BLaER1 treated with 17β-estradiol and CSF1 and Interleukin-3, amounts not matched to agents 10 nM and 100 nM (cell line): ENCODE measurements at regions not wholly inside any gene's neighbourhood (a gene's known extent, or its start where the extent isn't known, plus 50 kb on each side); places are given as distances from the start of the nearest gene placed in this dataset.
A peak's percentile ranks its signal among the peaks of the same experiment; 100 is the strongest.

Experiments
- H3K27ac ChIP-seq, 11 experiments: shearing (Covaris generic); formaldehyde crosslinking; 2 replicates each; pipeline ENCODE4 v1.8.1; 2022
- H3K27me3 ChIP-seq, 11 experiments: shearing (Covaris generic); formaldehyde crosslinking; 2 replicates each; pipeline ENCODE4 v1.8.1; 2022
- H3K36me3 ChIP-seq, 11 experiments: shearing (Covaris generic); formaldehyde crosslinking; 2 replicates each; pipeline ENCODE4 v1.8.1; 2022
- H3K4me1 ChIP-seq, 10 experiments: shearing (Covaris generic); formaldehyde crosslinking; 2 replicates each; pipeline ENCODE4 v1.8.1; 2022
- H3K4me2 ChIP-seq, 11 experiments: shearing (Covaris generic); formaldehyde crosslinking; 2 replicates each; pipeline ENCODE4 v1.8.1; 2022
- H3K4me3 ChIP-seq, 10 experiments: shearing (Covaris generic); formaldehyde crosslinking; 2 replicates each; pipeline ENCODE4 v1.8.1; 2022
- H3K9ac ChIP-seq, 11 experiments: shearing (Covaris generic); formaldehyde crosslinking; 2 replicates each; pipeline ENCODE4 v1.8.1; 2022
- H3K9me3 ChIP-seq, 11 experiments: shearing (Covaris generic); formaldehyde crosslinking; replicated peaks in 1 of 11; 2 replicates each; pipeline ENCODE4 v1.8.1; 2022
- H4K20me1 ChIP-seq, 11 experiments: shearing (Covaris generic); formaldehyde crosslinking; 2 replicates each; pipeline ENCODE4 v1.8.1; 2022
- Cebpa-rat ChIP-seq, 11 experiments: shearing (Covaris generic); IDR thresholded peaks; 2 replicates each; pipeline ENCODE4 v1.8.1; 2022

DNA sequence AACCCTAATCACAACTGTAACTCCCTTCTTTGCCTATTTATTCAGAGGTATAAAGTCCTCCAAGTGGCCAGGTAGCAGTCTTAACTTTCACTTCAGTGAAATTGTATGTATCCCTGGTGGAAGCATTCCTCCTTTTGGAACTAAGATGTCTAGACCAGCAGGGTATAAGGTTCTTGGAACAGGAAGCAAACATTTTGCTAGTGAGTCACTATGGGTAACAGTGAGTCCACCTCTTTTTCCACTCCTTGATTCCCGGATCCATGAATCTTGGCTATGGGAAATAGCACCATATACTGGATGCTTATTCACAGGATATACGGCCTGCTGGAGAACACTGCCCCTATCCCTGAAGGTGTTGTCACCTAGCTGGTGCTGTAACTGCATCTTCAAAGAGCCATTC is 80.2 kb downstream of the KCNA5 start:
- Histone ChIP-seq H3K4me1 (no peaks in the 10 kb centered on the region), H4K20me1 (no peaks in the 10 kb centered on the region), H3K9ac (no peak overlapping the region), H3K27ac (no peak overlapping the region), H3K36me3 (no peaks in the 10 kb centered on the region), H3K4me3 (no peak overlapping the region), H3K9me3 (no peaks in the 10 kb centered on the region), H3K4me2 (no peak overlapping the region), H3K27me3 (no peaks in the 10 kb centered on the region)
- no peak for TF ChIP-seq Cebpa-rat (IDR thresholded peaks at IDR 0.05)

DNA sequence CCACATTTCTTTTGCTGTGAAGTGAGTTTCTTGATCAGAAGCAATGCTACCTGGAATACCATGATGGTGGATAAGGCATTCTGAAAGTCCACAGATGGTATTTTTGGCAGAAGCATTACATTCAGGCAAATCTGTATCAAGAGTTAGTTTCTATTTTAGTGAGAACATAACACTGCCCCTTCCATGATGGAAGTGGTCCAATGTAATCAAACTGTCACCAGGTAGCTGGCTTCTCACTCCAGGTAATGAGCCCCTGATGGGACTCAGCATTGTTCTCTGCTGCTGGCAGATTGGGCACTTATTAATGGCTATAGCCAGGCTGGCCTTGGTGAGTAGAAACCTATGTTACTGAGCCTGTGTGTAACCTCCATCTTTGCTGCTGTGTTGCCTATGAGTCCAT is 80.7 kb downstream of the KCNA5 start:
- Histone ChIP-seq H3K9me3 (no peaks in the 10 kb centered on the region), H3K4me1 (no peaks in the 10 kb centered on the region), H3K9ac (no peak overlapping the region), H3K36me3 (no peaks in the 10 kb centered on the region), H3K27ac (no peak overlapping the region), H3K27me3 (no peaks in the 10 kb centered on the region), H3K4me3 (no peak overlapping the region), H4K20me1 (no peaks in the 10 kb centered on the region), H3K4me2 (no peak overlapping the region)
- no peak for TF ChIP-seq Cebpa-rat (IDR thresholded peaks at IDR 0.05)

GRCh38 chr12:5134861-5135525 is 91.3 kb downstream of the KCNA5 start:
- H3K4me2 ChIP-seq, result no peak overlapping the region
- peaks cover 0 to 1% (median 0%) of the 10 kb centered on the region in 10 experiments; a peak in 2 of 20 replicates for H3K4me1 ChIP-seq
- no peaks in the 10 kb centered on the region for H3K27me3 ChIP-seq
- TF ChIP-seq Cebpa-rat (IDR thresholded peaks at IDR 0.05), result no peak
- 0 out of 22 replicates have a peak, but pooled peaks cover 0 to 4% (median 0%) of the 10 kb centered on the region in 11 experiments for H3K36me3 ChIP-seq
- no peak overlapping the region for H3K27ac ChIP-seq
- H3K9me3 ChIP-seq, result peaks cover 12 to 23% (median 17%) of the 10 kb centered on the region in 11 experiments
- no peak overlapping the region for H3K9ac ChIP-seq
- no peaks in the 10 kb centered on the region for H4K20me1 ChIP-seq
- H3K4me3 ChIP-seq, result no peak overlapping the region

GRCh38 chr12:5138256-5138655 is 94.6 kb downstream of the KCNA5 start:
- Histone ChIP-seq H3K4me3 (no peak overlapping the region), H3K27ac (no peak overlapping the region), H3K9me3 (peaks cover 25 to 41% (median 39%) of the 10 kb centered on the region in 11 experiments), H3K4me1 (peaks cover 0 to 9% (median 0%) of the 10 kb centered on the region in 10 experiments; a peak in 3 of 20 replicates), H3K36me3 (0 out of 22 replicates have a peak, but pooled peaks cover 0 to 4% (median 0%) of the 10 kb centered on the region in 11 experiments), H3K9ac (no peak overlapping the region), H3K4me2 (no peak overlapping the region), H4K20me1 (no peaks in the 10 kb centered on the region), H3K27me3 (no peaks in the 10 kb centered on the region)
- no peak for TF ChIP-seq Cebpa-rat (IDR thresholded peaks at IDR 0.05)

DNA sequence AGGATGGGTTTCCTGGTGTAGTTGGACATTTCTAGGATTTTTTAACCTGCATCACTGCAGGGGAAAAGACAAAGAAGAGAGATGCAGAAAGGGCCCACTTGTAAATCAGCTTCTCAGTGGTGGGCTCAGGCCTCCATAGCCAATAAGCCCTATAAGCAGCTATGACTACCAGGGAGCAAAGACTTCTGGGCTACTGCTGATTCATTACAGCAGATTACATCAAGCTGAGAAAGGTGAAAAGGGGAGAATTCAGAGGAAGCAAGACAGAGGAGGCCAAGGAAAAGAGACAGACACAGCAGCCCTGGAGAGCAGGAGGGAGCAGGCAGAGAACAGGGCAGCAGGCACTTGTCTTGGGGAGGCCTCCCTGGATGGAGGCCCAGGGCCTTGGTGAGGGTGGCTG is 95.2 kb downstream of the KCNA5 start:
- no peak overlapping the region for H3K27ac ChIP-seq
- H3K4me3 ChIP-seq, result no peak overlapping the region
- peaks cover 0 to 9% (median 0%) of the 10 kb centered on the region in 10 experiments; a peak in 3 of 20 replicates for H3K4me1 ChIP-seq
- H3K27me3 ChIP-seq, result no peaks in the 10 kb centered on the region
- peaks cover 25 to 41% (median 39%) of the 10 kb centered on the region in 11 experiments for H3K9me3 ChIP-seq
- no peak for TF ChIP-seq Cebpa-rat (IDR thresholded peaks at IDR 0.05)
- no peak overlapping the region for H3K4me2 ChIP-seq
- H3K36me3 ChIP-seq, result 0 out of 22 replicates have a peak, but pooled peaks cover 0 to 4% (median 0%) of the 10 kb centered on the region in 11 experiments
- no peaks in the 10 kb centered on the region for H4K20me1 ChIP-seq
- no peak overlapping the region for H3K9ac ChIP-seq

- H3K9ac ChIP-seq, result no peak overlapping the region
- H3K36me3 ChIP-seq, result 0 out of 22 replicates have a peak, but pooled peaks cover 0 to 4% (median 0%) of the 10 kb centered on the region in 11 experiments
- no peak for TF ChIP-seq Cebpa-rat (IDR thresholded peaks at IDR 0.05)
- peaks cover 25 to 41% (median 39%) of the 10 kb centered on the region in 11 experiments for H3K9me3 ChIP-seq
- no peaks in the 10 kb centered on the region for H4K20me1 ChIP-seq
- no peak overlapping the region for H3K27ac ChIP-seq
- no peaks in the 10 kb centered on the region for H3K27me3 ChIP-seq
- H3K4me1 ChIP-seq, result peaks cover 0 to 9% (median 0%) of the 10 kb centered on the region in 10 experiments; a peak in 3 of 20 replicates
- H3K4me3 ChIP-seq, result peak overlapping the region in 1 of 10 experiments; percentile 10; a peak in 1 of 20 replicates
- peak overlapping the region in 4 of 11 experiments; percentile 8 to 38 (median 22); a peak in 4 of 22 replicates for H3K4me2 ChIP-seq
These were observed 96.1 kb downstream of the KCNA5 start for GRCh38 chr12:5139751-5140150.

DNA sequence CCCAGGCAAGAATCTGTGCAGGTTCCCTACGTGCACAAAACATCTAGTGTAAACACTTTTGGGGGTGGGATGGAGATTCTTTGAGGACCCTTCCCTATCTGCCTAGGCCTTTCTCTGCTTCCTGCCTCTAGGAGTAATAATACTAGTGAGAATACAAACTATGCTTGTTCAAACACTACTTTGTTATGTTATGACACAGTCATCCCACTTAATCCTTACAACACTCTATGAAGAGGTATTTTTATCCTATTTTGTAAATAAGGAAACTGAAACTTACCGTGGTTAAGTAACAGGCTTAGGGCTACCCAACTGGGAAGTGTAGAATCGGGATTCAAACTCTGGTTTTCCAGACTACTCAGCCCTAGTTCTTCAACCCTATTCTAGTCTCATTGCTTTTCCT is 96.5 kb downstream of the KCNA5 start:
- Histone ChIP-seq H3K9ac (no peak overlapping the region), H4K20me1 (no peaks in the 10 kb centered on the region), H3K36me3 (0 out of 22 replicates have a peak, but pooled peaks cover 0 to 4% (median 0%) of the 10 kb centered on the region in 11 experiments), H3K4me3 (peak overlapping the region in 1 of 10 experiments; percentile 10; a peak in 1 of 20 replicates), H3K27me3 (no peaks in the 10 kb centered on the region), H3K27ac (no peak overlapping the region), H3K4me1 (peaks cover 0 to 9% (median 0%) of the 10 kb centered on the region in 10 experiments; a peak in 3 of 20 replicates), H3K4me2 (peak overlapping the region in 4 of 11 experiments; percentile 8 to 38 (median 22); a peak in 6 of 22 replicates), H3K9me3 (peaks cover 25 to 41% (median 39%) of the 10 kb centered on the region in 11 experiments)
- TF ChIP-seq Cebpa-rat (IDR thresholded peaks at IDR 0.05), result no peak

GRCh38 chr12:5148880-5149279 is 105.2 kb downstream of the KCNA5 start:
- H3K27ac ChIP-seq, result no peak overlapping the region
- no peaks in the 10 kb centered on the region for H3K9me3 ChIP-seq
- no peak for TF ChIP-seq Cebpa-rat (IDR thresholded peaks at IDR 0.05)
- H3K4me1 ChIP-seq, result no peaks in the 10 kb centered on the region
- H3K27me3 ChIP-seq, result no peaks in the 10 kb centered on the region
- no peak overlapping the region for H3K4me2 ChIP-seq
- no peaks in the 10 kb centered on the region for H3K36me3 ChIP-seq
- H3K4me3 ChIP-seq, result no peak overlapping the region
- no peak overlapping the region for H3K9ac ChIP-seq
- H4K20me1 ChIP-seq, result no peaks in the 10 kb centered on the region

DNA sequence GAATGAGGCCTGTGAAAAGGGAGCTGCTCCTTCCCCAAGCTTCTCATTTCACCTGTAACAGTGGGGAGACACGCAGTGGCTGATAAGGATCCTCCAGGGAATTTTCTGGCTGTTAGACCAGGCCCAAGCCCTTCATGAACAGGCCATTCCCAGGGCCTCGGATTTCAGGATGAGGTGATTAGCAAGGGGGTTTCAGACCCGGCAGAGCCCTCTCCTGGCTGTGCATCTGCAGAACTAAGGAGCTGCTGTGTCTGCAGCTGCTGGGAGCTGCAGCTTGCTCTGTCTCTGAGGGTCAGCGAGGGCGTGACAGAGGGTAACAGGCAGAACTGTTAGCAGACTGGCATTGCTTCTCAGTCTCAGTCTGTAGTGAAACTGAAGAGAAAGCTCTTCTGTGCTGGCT is 110.4 kb downstream of the KCNA5 start:
- H3K4me2 ChIP-seq, result no peak overlapping the region
- no peaks in the 10 kb centered on the region for H3K27me3 ChIP-seq

More for the DNA sequence above, 110.4 kb downstream of the KCNA5 start:
- Histone ChIP-seq H3K27ac (no peak overlapping the region), H3K4me1 (no peaks in the 10 kb centered on the region), H3K4me3 (no peak overlapping the region), H4K20me1 (no peaks in the 10 kb centered on the region), H3K36me3 (no peaks in the 10 kb centered on the region), H3K9me3 (no peaks in the 10 kb centered on the region), H3K9ac (no peak overlapping the region)
- no peak for TF ChIP-seq Cebpa-rat (IDR thresholded peaks at IDR 0.05)
